ENCODE measurements at regions not wholly inside any gene's neighbourhood (a gene's known extent, or its start where the extent isn't known, plus 50 kb on each side); places are given as distances from the start of the nearest gene placed in this dataset.
"Not testable (repeated sequence)": the region's sequence is repeated elsewhere in the genome, so short reads cannot be mapped to it uniquely, and the experiment has no call there.

- H3K4me3 ChIP-seq, result no peak overlapping the region
- H3K27ac ChIP-seq, result no peak overlapping the region
These were observed 668.0 kb upstream of the LCORL start for GRCh38 chr4:18689308-18690115.

- H3K27ac ChIP-seq, H3K4me3 ChIP-seq: not testable (repeated sequence)
These were observed 666.8 kb upstream of the LCORL start for GRCh38 chr4:18688351-18688750.

- H3K27ac ChIP-seq, result no peak overlapping the region
- H3K4me3 ChIP-seq, result no peak overlapping the region
These were observed 664.9 kb upstream of the LCORL start for GRCh38 chr4:18686338-18687037.

DNA sequence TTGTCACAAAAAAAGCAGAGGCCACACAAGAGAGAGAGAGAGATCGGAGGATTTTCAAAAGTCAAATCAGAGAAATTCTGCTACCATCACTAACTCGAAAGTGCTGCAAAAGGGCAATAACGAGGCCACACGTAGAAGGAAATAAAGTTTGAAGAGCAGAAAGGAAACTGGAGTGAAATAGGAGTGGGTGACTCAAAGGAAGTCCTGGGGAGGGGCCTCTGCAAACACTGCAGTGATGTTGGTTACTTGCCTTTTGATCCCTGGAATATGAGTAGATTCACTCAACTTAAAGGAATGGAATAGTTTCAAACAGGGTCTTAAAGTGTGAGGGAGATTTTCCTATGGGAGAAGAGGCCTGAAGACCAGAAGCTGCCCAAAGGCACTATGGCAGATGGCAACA is 663.4 kb upstream of the LCORL start:
- H3K27ac ChIP-seq, result no peak overlapping the region
- no peak overlapping the region for H3K4me3 ChIP-seq

DNA sequence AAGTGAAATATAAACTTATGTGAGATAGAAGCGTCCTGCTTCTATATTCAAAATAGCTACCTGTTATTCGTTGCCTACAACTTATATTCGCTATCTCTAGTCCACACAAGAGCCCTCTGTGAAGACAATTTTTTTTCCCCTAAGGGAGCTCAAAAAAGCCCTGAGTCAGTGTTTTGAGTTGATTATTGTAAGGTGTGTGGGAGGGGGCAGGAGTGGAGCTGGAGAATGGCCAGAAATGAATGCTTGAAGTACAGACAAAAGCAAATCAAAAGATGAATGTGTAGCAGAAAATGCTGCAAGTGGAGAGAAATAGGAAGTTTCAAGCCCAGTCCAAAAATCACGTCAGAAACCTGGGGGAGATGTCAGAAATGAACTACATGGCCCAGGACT is 655.0 kb upstream of the LCORL start:
- H3K4me3 ChIP-seq, result no peak overlapping the region
- no peak overlapping the region for H3K27ac ChIP-seq

GRCh38 chr4:18675586-18676525 is 654.3 kb upstream of the LCORL start:
- H3K4me3 ChIP-seq, result no peak overlapping the region
- no peak overlapping the region for H3K27ac ChIP-seq

- Histone ChIP-seq H3K4me3 (no peak overlapping the region), H3K27ac (no peak overlapping the region)
These were observed 648.5 kb upstream of the LCORL start for GRCh38 chr4:18670034-18670433.

DNA sequence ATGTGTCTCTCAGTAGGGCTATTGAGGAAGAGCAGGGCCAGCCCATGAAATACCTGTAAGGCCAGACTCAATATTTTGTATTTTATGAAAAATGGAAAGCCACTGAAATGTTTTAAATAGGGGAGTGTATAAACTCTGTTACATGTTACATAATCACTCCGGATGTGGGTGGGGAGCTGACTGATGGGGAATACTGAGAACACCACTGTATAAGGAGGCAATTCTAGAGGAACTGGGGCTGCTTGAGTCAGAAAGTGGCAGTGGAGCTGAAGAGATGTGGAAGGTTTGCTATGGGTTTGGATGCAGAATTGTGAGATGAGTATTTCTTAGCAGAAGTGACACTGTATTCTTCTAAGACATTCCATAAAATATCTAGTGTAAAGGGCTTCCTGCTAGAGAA is 647.8 kb upstream of the LCORL start:
- H3K4me3 ChIP-seq, result no peak overlapping the region
- no peak overlapping the region for H3K27ac ChIP-seq

DNA sequence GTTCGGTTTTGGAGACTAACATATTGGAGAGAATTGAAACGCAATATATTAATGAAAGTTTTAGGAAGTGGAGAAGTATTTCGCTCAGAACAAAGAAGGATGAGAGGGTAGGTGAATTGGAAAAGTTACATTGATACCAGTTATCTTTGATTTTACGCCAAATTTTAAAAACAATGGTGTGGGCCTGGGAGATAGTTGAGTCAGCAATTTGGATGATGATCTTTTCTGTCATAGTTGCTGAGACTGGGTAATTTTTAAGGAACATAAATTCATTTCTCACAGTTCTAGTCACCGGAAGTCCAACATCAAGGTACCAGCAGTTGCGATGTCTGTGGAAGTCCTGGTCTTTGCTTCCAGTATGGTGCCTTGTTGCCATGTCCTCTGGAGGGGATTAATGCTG is 644.8 kb upstream of the LCORL start:
- Histone ChIP-seq H3K4me3 (no peak overlapping the region), H3K27ac (no peak overlapping the region)

DNA sequence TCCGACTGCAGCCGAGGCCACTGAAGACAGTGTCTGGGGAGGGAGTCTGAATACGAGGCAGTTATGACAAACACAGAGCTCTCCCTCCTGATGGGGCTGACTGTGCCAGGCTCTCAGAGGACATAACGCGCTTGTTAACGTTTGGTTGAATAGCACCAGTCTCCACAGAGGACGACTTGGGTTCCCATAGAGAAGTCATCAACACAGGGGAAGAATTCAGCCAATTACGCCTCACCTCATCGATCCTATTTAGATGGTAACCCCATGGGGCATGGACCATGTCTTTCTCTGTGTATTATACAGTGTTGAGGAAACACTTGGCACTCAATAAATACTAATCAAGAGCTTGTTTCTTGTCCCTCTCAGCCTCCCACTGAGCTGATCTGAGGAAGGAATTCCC is 642.6 kb upstream of the LCORL start:
- Histone ChIP-seq H3K27ac (no peak overlapping the region), H3K4me3 (no peak overlapping the region)

DNA sequence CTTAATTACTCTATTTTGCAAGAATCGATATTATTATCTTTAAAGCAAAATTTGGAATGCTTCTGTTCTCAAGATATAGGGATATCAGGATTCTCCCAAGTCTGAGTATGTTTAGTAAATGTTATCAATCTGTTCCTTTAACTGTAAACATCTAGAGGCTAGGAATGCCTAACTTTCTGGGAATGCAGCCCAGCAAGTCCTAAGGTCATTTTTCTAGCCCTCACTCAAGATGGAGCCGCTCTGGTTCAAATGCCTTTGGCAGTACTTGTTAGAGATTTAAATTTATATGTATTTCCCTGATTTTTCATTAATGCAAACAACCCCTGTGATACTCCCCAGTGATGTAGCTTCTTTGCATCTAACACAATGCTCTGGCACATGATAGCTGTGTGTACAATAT is 623.8 kb upstream of the LCORL start:
- Histone ChIP-seq H3K4me3 (no peak overlapping the region), H3K27ac (no peak overlapping the region)

DNA sequence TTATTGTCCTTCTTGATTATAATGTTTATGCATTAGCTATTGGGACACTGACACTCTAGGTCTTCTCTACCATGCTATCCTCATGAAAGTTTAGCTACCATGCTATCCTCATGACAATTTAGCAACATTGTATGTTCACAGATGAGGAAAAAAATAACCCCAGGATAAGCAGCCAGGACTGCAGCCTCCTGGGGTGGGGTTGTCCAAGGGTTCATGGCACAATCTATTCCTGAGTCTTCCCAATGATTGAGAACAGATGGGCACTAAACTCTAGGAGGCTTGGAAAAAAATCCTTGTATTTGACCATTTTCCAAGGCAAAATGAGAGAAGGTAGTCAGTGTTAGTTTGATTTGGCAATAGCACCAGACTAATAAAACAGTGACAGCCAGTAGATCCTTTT is 619.8 kb upstream of the LCORL start:
- no peak overlapping the region for H3K27ac ChIP-seq
- H3K4me3 ChIP-seq, result no peak overlapping the region

DNA sequence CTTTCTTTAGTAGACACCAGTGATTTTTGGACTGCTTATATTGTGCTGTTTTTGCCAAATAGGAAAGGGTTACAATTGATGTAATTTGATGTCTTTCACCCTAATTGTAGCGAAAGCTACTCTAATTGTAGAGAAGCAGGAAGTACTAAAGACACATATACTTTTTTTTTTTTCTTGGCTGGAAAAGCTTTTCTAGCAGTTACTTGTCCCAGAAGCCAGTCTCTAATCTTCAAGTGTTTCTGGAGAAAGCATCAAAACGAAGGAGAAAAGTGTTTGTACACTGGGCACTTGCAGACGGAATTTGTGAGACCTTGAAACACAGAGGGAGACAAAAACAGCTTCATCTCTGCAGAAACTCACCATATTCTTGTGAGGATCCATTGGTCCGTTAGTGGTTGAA is 616.5 kb upstream of the LCORL start:
- H3K4me3 ChIP-seq, result no peak overlapping the region
- H3K27ac ChIP-seq, result no peak overlapping the region

DNA sequence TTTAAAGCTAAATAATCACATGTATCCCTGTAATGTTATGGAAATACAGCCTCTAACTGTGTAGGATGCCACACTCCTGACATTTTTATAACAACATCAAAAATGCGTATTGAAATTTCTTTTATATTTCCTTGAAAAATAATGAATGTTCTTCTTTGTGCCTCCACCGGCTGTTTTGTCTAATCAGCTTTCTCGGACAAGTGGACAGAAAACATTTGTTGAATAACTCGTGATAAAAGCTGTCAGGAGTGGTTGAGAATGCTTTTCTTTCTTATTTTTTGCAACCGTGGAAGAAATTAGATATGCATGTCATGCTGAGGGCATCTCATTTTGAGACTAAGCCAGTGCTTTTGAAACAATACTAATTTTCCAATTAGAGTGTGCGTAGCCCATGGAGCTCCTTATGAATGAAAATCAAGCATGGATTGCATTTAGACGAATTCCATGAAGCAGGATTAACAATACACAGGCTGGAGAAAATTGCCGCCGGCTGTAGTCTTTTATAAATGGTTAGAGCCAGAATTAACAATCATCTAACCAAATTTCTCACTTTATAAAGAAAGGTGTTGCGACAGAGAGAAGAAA is 614.5 kb upstream of the LCORL start:
- no peak overlapping the region for H3K27ac ChIP-seq

GRCh38 chr4:18635531-18635930 is 614.0 kb upstream of the LCORL start:
- H3K4me3 ChIP-seq, result no peak overlapping the region
- no peak overlapping the region for H3K27ac ChIP-seq

More for the DNA sequence above, 614.5 kb upstream of the LCORL start:
- no peak overlapping the region for H3K4me3 ChIP-seq

- H3K27ac ChIP-seq, result no peak overlapping the region
- no peak overlapping the region for H3K4me3 ChIP-seq
These were observed 610.0 kb upstream of the LCORL start for GRCh38 chr4:18631586-18631985.

- no peak overlapping the region for H3K4me3 ChIP-seq
- H3K27ac ChIP-seq, result no peak overlapping the region
These were observed 608.9 kb upstream of the LCORL start for GRCh38 chr4:18630218-18631110.

- Histone ChIP-seq H3K4me3 (no peak overlapping the region), H3K27ac (no peak overlapping the region)
These were observed 606.0 kb upstream of the LCORL start for GRCh38 chr4:18627447-18628005.

DNA sequence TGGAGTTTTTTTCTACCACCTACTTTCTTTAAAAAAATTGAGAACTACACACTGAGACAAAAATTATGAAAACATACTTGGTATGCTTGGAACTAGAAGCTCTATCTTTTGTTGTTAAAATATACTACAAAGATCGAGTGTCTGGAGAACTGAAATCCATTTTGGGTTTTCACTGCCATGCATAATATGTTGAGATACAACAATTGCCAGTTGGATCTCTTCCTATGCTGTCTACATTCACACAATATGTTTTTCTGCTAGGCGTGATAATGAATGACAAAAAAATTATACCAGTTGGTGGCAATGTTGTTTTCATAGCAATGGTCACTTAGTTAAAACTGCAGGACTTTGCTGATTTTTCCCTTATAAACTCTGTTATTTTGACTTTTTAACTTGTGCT is 605.4 kb upstream of the LCORL start:
- H3K4me3 ChIP-seq, result no peak overlapping the region
- H3K27ac ChIP-seq, result no peak overlapping the region
